ENCODE measurements at regions not wholly inside any gene's neighbourhood (a gene's known extent, or its start where the extent isn't known, plus 50 kb on each side); places are given as distances from the start of the nearest gene placed in this dataset.

DNA sequence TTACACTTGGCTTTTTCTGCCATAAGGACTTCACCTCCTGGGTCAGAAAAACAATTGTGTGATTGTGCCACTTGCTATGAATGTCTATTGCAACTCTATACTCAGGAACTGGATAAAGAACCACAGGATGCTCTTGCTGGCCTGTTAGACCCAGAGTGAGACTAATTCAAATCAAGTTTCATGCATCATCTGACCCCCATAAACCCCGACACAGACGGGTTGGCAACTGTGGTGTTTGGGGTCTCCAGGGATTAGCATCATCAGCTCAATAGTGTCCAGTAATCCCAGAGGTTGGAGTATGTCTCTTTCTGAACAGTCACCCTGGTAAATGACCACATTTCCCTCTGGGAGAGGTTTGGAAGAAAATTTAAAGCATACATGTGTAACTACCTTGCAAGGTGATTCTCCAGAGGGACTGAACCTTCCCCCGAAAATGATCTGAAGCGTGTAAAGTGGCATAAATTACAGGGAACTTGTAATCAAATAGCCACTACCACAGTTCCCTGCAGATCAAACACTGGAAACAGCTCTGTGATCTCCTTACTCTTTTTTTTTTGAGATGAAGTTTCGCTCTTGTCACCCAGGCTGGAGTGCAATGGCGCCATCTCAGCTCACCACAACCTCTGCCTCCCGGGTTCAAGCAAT is 1097.6 kb downstream of the TBC1D22A start:
- Histone ChIP-seq H3K36me3 (ENCODE audit: low read depth) (no peaks in the 10 kb centered on the region), H3K9me2 (ENCODE audit: insufficient read depth) (no peaks in the 10 kb centered on the region), H3K27me3 (replicated peaks; ENCODE audit: insufficient read depth) (no peaks in the 10 kb centered on the region), H3K9me3 (ENCODE audit: low read depth) (no peaks in the 10 kb centered on the region), H3K79me2 (ENCODE audit: insufficient read depth) (no peaks in the 10 kb centered on the region), H2AFZ (no peak overlapping the region), H3F3A (ENCODE audit: insufficient read depth) (no peaks in the 10 kb centered on the region), H3K4me2 (ENCODE audit: unreplicated experiment) (no peak overlapping the region), H3K27ac (no peak overlapping the region), H4K20me1 (ENCODE audit: insufficient read depth) (no peaks in the 10 kb centered on the region), H3K4me3 (no peak overlapping the region), H3K9ac (no peak overlapping the region), H3K4me1 (ENCODE audit: insufficient read depth) (no peaks in the 10 kb centered on the region)
- 51 to 62% methylated on average over 7 of the region's 7 CpGs for WGBS, 2 experiments (ENCODE audit: low coverage in 1 of 2, low lambda C conversion rate in 2 of 2, missing lambda C conversion rate in 2 of 2)
- no peak for DNase-seq
- TF ChIP-seq EZH2phosphoT487 (IDR thresholded peaks at IDR 0.05; ENCODE audit: insufficient read depth, low read depth) (no peak), EZH2 (IDR thresholded peaks at IDR 0.05; ENCODE audit: insufficient read depth, poor library complexity, severe bottlenecking) (no peak)
- in situ Hi-C loops (cut with MboI): no loop called here

DNA sequence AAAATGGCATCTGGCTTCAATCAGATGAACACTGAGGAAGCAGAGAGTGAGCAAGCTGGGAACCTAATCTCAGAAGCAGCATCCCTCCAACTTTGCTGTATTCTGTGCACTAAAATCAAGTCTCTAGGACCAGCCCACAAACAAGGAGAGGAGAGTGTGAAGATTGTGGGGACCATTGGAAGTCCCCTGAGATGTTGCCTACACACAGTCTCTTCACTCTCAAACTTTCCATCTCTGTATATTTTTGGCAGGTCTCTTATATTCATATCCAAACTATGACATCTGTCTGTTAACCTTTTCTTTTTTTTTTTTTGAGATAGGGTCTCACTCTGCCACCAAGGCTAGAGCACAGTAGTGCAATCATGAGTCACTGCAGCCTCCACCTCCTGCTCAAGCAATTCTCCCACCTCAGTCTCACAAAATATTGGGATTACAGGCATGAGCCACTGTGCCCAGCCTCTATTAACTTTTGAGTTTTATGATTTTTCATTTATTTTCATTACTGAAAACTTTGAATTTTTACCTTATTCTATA is 1096.4 kb downstream of the TBC1D22A start:
- in situ Hi-C loops (cut with MboI): no loop called here
- H3K4me1 ChIP-seq (ENCODE audit: insufficient read depth): no peaks in the 10 kb centered on the region
- H3F3A ChIP-seq (ENCODE audit: insufficient read depth): no peaks in the 10 kb centered on the region
- H3K4me3 ChIP-seq: no peak overlapping the region
- H4K20me1 ChIP-seq (ENCODE audit: insufficient read depth): no peaks in the 10 kb centered on the region
- H3K9me2 ChIP-seq (ENCODE audit: insufficient read depth): no peaks in the 10 kb centered on the region
- no peaks in the 10 kb centered on the region for H3K9me3 ChIP-seq (ENCODE audit: low read depth)
- no peaks in the 10 kb centered on the region for H3K27me3 ChIP-seq (replicated peaks; ENCODE audit: insufficient read depth)
- H3K4me2 ChIP-seq (ENCODE audit: unreplicated experiment): no peak overlapping the region
- no peak for DNase-seq
- no peak overlapping the region for H3K9ac ChIP-seq
- no peaks in the 10 kb centered on the region for H3K79me2 ChIP-seq (ENCODE audit: insufficient read depth)
- no peak for TF ChIP-seq EZH2 (IDR thresholded peaks at IDR 0.05; ENCODE audit: insufficient read depth, poor library complexity, severe bottlenecking)
- no peak for TF ChIP-seq EZH2phosphoT487 (IDR thresholded peaks at IDR 0.05; ENCODE audit: insufficient read depth, low read depth)
- no peak overlapping the region for H3K27ac ChIP-seq
- H2AFZ ChIP-seq: no peak overlapping the region
- H3K36me3 ChIP-seq (ENCODE audit: low read depth): no peaks in the 10 kb centered on the region

DNA sequence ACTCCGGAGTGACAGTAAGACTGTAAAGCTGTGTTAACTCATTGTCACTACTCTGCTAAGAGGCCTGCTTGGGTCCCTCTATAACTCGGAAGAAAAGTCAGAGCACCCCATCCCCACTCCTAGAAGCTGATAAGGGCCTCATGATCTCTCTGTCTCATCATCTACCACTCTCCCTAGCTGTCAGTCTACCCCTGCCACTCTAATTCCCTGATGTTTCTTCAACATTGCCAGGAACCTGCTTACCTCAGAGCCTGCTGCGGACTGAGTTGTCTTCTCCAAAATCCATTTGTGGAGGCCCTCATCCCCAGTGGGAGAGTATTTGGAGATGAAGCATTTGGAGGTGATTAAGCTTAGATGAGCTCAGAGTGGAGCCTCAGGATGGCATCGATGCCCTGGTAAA is 1092.2 kb downstream of the TBC1D22A start:
- TF ChIP-seq EZH2 (IDR thresholded peaks at IDR 0.05; ENCODE audit: insufficient read depth, poor library complexity, severe bottlenecking) (no peak), EZH2phosphoT487 (IDR thresholded peaks at IDR 0.05; ENCODE audit: insufficient read depth, low read depth) (no peak)
- 41 to 50% methylated on average over 4 of the region's 4 CpGs for WGBS, 2 experiments (ENCODE audit: low coverage in 1 of 2, low lambda C conversion rate in 2 of 2, missing lambda C conversion rate in 2 of 2)

DNA sequence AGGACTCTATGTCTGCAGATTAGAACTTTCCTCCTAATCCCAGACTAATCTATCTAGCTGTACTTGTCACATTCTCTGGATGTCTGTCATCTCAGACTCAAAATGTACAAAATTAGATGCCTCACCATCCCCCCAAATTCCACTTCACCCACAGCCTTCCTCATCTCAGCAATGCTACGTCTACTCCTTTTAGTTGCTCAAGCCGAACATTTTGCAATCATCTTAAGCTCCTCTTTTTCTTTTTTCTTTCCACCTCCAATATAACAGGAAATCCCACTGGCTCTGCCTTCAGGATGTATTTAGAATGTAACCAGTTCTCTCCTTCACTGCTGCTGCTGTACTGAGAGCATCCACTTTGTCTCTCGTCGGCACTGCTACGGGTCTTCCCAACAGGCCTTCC is 1091.8 kb downstream of the TBC1D22A start:
- no peaks in the 10 kb centered on the region for H4K20me1 ChIP-seq (ENCODE audit: insufficient read depth)
- WGBS, 2 experiments (ENCODE audit: low coverage in 1 of 2, low lambda C conversion rate in 2 of 2, missing lambda C conversion rate in 2 of 2): 31 to 50% methylated on average over 5 of the region's 5 CpGs
- no peaks in the 10 kb centered on the region for H3K9me3 ChIP-seq (ENCODE audit: low read depth)
- H3K27ac ChIP-seq: no peak overlapping the region
- no peaks in the 10 kb centered on the region for H3K79me2 ChIP-seq (ENCODE audit: insufficient read depth)
- no peak for DNase-seq
- in situ Hi-C loops (cut with MboI): no loop called here
- H3K36me3 ChIP-seq (ENCODE audit: low read depth): no peaks in the 10 kb centered on the region
- H3K4me3 ChIP-seq: no peak overlapping the region
- H3K9ac ChIP-seq: no peak overlapping the region
- no peak overlapping the region for H2AFZ ChIP-seq
- no peak overlapping the region for H3K4me2 ChIP-seq (ENCODE audit: unreplicated experiment)
- no peaks in the 10 kb centered on the region for H3K9me2 ChIP-seq (ENCODE audit: insufficient read depth)
- H3K27me3 ChIP-seq (replicated peaks; ENCODE audit: insufficient read depth): no peaks in the 10 kb centered on the region
- H3F3A ChIP-seq (ENCODE audit: insufficient read depth): no peaks in the 10 kb centered on the region
- no peaks in the 10 kb centered on the region for H3K4me1 ChIP-seq (ENCODE audit: insufficient read depth)
- no peak for TF ChIP-seq EZH2 (IDR thresholded peaks at IDR 0.05; ENCODE audit: insufficient read depth, poor library complexity, severe bottlenecking)
- TF ChIP-seq EZH2phosphoT487 (IDR thresholded peaks at IDR 0.05; ENCODE audit: insufficient read depth, low read depth): no peak

More for the DNA sequence above, 1092.2 kb downstream of the TBC1D22A start:
- H2AFZ ChIP-seq: no peak overlapping the region
- no peaks in the 10 kb centered on the region for H3K79me2 ChIP-seq (ENCODE audit: insufficient read depth)
- no peaks in the 10 kb centered on the region for H4K20me1 ChIP-seq (ENCODE audit: insufficient read depth)
- no peaks in the 10 kb centered on the region for H3K36me3 ChIP-seq (ENCODE audit: low read depth)
- DNase-seq: no peak
- H3K4me2 ChIP-seq (ENCODE audit: unreplicated experiment): no peak overlapping the region
- H3K4me3 ChIP-seq: no peak overlapping the region
- in situ Hi-C loops (cut with MboI): no loop called here
- no peak overlapping the region for H3K9ac ChIP-seq
- H3K9me3 ChIP-seq (ENCODE audit: low read depth): no peaks in the 10 kb centered on the region
- H3F3A ChIP-seq (ENCODE audit: insufficient read depth): no peaks in the 10 kb centered on the region
- no peaks in the 10 kb centered on the region for H3K9me2 ChIP-seq (ENCODE audit: insufficient read depth)
- no peaks in the 10 kb centered on the region for H3K27me3 ChIP-seq (replicated peaks; ENCODE audit: insufficient read depth)
- no peak overlapping the region for H3K27ac ChIP-seq
- H3K4me1 ChIP-seq (ENCODE audit: insufficient read depth): no peaks in the 10 kb centered on the region
